ENCODE measurements at regions not wholly inside any gene's neighbourhood (a gene's known extent, or its start where the extent isn't known, plus 50 kb on each side); places are given as distances from the start of the nearest gene placed in this dataset.

- TF ChIP-seq, protein P1, sequence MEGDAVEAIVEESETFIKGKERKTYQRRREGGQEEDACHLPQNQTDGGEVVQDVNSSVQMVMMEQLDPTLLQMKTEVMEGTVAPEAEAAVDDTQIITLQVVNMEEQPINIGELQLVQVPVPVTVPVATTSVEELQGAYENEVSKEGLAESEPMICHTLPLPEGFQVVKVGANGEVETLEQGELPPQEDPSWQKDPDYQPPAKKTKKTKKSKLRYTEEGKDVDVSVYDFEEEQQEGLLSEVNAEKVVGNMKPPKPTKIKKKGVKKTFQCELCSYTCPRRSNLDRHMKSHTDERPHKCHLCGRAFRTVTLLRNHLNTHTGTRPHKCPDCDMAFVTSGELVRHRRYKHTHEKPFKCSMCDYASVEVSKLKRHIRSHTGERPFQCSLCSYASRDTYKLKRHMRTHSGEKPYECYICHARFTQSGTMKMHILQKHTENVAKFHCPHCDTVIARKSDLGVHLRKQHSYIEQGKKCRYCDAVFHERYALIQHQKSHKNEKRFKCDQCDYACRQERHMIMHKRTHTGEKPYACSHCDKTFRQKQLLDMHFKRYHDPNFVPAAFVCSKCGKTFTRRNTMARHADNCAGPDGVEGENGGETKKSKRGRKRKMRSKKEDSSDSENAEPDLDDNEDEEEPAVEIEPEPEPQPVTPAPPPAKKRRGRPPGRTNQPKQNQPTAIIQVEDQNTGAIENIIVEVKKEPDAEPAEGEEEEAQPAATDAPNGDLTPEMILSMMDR (IDR thresholded peaks at IDR 0.05) = no peak
- no peak for TF ChIP-seq POLR2AphosphoS5 (IDR thresholded peaks at IDR 0.05; ENCODE audit: low read depth, low read length)
- TF ChIP-seq, protein P2, sequence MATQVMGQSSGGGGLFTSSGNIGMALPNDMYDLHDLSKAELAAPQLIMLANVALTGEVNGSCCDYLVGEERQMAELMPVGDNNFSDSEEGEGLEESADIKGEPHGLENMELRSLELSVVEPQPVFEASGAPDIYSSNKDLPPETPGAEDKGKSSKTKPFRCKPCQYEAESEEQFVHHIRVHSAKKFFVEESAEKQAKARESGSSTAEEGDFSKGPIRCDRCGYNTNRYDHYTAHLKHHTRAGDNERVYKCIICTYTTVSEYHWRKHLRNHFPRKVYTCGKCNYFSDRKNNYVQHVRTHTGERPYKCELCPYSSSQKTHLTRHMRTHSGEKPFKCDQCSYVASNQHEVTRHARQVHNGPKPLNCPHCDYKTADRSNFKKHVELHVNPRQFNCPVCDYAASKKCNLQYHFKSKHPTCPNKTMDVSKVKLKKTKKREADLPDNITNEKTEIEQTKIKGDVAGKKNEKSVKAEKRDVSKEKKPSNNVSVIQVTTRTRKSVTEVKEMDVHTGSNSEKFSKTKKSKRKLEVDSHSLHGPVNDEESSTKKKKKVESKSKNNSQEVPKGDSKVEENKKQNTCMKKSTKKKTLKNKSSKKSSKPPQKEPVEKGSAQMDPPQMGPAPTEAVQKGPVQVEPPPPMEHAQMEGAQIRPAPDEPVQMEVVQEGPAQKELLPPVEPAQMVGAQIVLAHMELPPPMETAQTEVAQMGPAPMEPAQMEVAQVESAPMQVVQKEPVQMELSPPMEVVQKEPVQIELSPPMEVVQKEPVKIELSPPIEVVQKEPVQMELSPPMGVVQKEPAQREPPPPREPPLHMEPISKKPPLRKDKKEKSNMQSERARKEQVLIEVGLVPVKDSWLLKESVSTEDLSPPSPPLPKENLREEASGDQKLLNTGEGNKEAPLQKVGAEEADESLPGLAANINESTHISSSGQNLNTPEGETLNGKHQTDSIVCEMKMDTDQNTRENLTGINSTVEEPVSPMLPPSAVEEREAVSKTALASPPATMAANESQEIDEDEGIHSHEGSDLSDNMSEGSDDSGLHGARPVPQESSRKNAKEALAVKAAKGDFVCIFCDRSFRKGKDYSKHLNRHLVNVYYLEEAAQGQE (IDR thresholded peaks at IDR 0.05; ENCODE audit: insufficient read depth in 1 of 2, low read depth in 2 of 2, low read length in 1 of 2) = no peak
Observed at GRCh38 chr14:85242666-85243065, 287.3 kb upstream of the FLRT2 start.
